ENCODE measurements at regions not wholly inside any gene's neighbourhood (a gene's known extent, or its start where the extent isn't known, plus 50 kb on each side); places are given as distances from the start of the nearest gene placed in this dataset.

GRCh38 chr11:127656116-127656836, 655.7 kb upstream of the KIRREL3 start:
- H3K27me3 ChIP-seq (ENCODE audit: low read depth), result no peaks in the 10 kb centered on the region
- H3K27ac ChIP-seq (replicated peaks), result no peak overlapping the region
- H3K4me1 ChIP-seq, result peaks cover 2% of the 10 kb centered on the region
- H3K4me3 ChIP-seq, result no peak overlapping the region
- intact Hi-C loops (cut with micrococcal nuclease), result no loop called here
- H3K36me3 ChIP-seq, result no peaks in the 10 kb centered on the region
- DNase-seq, result no peak
- peaks cover 12% of the 10 kb centered on the region for H3K9me3 ChIP-seq (replicated peaks)
- TF ChIP-seq CTCF (IDR thresholded peaks at IDR 0.05; ENCODE audit: borderline replicate concordance), result no peak

- Histone ChIP-seq H3K9me3 (replicated peaks) (no peaks in the 10 kb centered on the region), H3K27me3 (ENCODE audit: low read depth) (no peaks in the 10 kb centered on the region), H3K4me1 (peaks cover 2% of the 10 kb centered on the region), H3K36me3 (no peaks in the 10 kb centered on the region), H3K27ac (replicated peaks) (no peak overlapping the region), H3K4me3 (no peak overlapping the region)
- no peak for TF ChIP-seq CTCF (IDR thresholded peaks at IDR 0.05; ENCODE audit: borderline replicate concordance)
- intact Hi-C loops (cut with micrococcal nuclease), result no loop called here
- no peak for DNase-seq
Observed at GRCh38 chr11:127653076-127653475, 652.5 kb upstream of the KIRREL3 start.

- Histone ChIP-seq H3K4me3 (no peak overlapping the region), H3K36me3 (no peaks in the 10 kb centered on the region), H3K4me1 (peaks cover 2% of the 10 kb centered on the region), H3K9me3 (replicated peaks) (no peaks in the 10 kb centered on the region), H3K27ac (replicated peaks) (no peak overlapping the region), H3K27me3 (ENCODE audit: low read depth) (no peaks in the 10 kb centered on the region)
- TF ChIP-seq CTCF (IDR thresholded peaks at IDR 0.05; ENCODE audit: borderline replicate concordance), result no peak
- intact Hi-C loops (cut with micrococcal nuclease), result no loop called here
- no peak for DNase-seq
Observed at GRCh38 chr11:127651888-127652221, 651.3 kb upstream of the KIRREL3 start.

- Histone ChIP-seq H3K27ac (replicated peaks) (no peak overlapping the region), H3K9me3 (replicated peaks) (no peaks in the 10 kb centered on the region), H3K27me3 (ENCODE audit: low read depth) (no peaks in the 10 kb centered on the region), H3K36me3 (no peaks in the 10 kb centered on the region), H3K4me1 (peaks cover 2% of the 10 kb centered on the region), H3K4me3 (no peak overlapping the region)
- no peak for TF ChIP-seq CTCF (IDR thresholded peaks at IDR 0.05; ENCODE audit: borderline replicate concordance)
- intact Hi-C loops (cut with micrococcal nuclease), result no loop called here
- DNase-seq, result no peak
Observed at GRCh38 chr11:127651175-127651887, 650.8 kb upstream of the KIRREL3 start.

- Histone ChIP-seq H3K27me3 (ENCODE audit: low read depth) (no peaks in the 10 kb centered on the region), H3K4me1 (no peaks in the 10 kb centered on the region), H3K36me3 (no peaks in the 10 kb centered on the region), H3K4me3 (no peak overlapping the region), H3K27ac (replicated peaks) (no peak overlapping the region), H3K9me3 (replicated peaks) (no peaks in the 10 kb centered on the region)
- TF ChIP-seq CTCF (IDR thresholded peaks at IDR 0.05; ENCODE audit: borderline replicate concordance), result no peak
- intact Hi-C loops (cut with micrococcal nuclease), result no loop called here
- no peak for DNase-seq
Observed at GRCh38 chr11:127649958-127650357, 649.4 kb upstream of the KIRREL3 start.

All from left ventricle myocardium inferior (tissue), 1 donor.